Gastroesophageal sphincter (tissue), 3 donors: ENCODE measurements at regions not wholly inside any gene's neighbourhood (a gene's known extent, or its start where the extent isn't known, plus 50 kb on each side); places are given as distances from the start of the nearest gene placed in this dataset.

Experiments
- CTCF ChIP-seq, 4 experiments: fragments of 200-600 bp in 2 of 4; fragments of 450-650 bp in 2 of 4; sonication (generic) in 1 of 4; IDR thresholded peaks; one replicate each; pipeline ENCODE4 v1.5.1; 2017 to 2019; ENCODE audit warnings: antibody characterized with exemption in 4 of 4, mild to moderate bottlenecking in 2 of 4, moderate library complexity in 2 of 4
- POLR2AphosphoS5 ChIP-seq: sonication (generic); formaldehyde crosslinking; IDR thresholded peaks from one replicate; pipeline ENCODE4 v1.6.1; 2017; ENCODE audit warnings: antibody characterized with exemption

GRCh38 chr16:73204359-73205152, 156.6 kb upstream of the ZFHX3 start:
- TF ChIP-seq CTCF (IDR thresholded peaks at IDR 0.05): no peak
- TF ChIP-seq POLR2AphosphoS5: no peak
